ENCODE measurements at regions not wholly inside any gene's neighbourhood (a gene's known extent, or its start where the extent isn't known, plus 50 kb on each side); places are given as distances from the start of the nearest gene placed in this dataset.
A peak's percentile ranks its signal among the peaks of the same experiment; 100 is the strongest.
"Not testable (repeated sequence)": the region's sequence is repeated elsewhere in the genome, so short reads cannot be mapped to it uniquely, and the experiment has no call there.

DNA sequence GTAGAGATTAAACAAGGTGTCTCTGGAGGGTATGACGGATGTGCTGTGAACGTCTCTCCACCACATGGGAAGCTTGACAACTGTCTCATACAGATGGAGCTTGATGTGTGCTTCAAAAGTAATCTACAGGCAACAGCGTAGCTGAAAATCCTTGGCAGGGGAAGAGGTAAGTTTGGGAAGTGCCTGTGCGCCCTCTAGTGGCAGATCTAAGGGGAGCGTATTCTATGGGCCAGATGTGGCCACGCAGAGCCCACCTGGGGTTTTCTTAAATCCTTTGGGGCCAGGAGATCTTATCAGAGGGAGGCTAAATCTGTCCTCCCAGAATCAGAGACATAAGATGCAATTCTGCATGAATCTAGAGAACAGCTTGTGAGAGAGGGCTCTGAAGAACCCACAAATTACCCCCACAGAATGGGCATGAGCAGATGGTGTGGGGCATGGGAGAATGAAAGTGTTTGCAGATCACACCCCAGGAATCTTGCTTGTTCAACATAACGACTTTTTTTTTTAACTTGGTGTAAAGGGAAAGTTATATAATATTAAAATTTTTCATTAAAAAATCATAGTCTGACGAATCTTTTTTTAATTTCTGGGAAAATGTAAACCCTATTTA is 91.2 kb upstream of the MPP7 start:
- DNase-seq: peak; percentile 61

DNA sequence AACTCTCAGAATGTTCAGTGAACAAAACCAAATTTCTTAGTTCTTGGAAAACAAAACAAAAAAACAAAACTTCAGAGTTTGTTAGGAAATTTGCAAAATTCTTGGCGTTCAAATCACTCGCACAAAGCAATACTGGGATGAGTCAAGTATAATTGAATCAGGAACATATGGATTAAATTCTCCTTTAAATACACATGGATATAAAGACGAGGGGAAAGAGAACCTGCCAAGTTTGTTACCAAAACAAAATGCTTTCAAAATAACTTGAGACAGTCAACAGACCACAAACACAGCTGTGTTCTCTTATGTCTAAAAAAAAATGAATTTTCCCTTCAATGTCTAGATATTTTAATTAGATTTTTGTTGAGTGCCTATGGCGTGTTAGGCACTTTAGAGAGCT is 93.5 kb upstream of the MPP7 start:
- no peak for DNase-seq

DNA sequence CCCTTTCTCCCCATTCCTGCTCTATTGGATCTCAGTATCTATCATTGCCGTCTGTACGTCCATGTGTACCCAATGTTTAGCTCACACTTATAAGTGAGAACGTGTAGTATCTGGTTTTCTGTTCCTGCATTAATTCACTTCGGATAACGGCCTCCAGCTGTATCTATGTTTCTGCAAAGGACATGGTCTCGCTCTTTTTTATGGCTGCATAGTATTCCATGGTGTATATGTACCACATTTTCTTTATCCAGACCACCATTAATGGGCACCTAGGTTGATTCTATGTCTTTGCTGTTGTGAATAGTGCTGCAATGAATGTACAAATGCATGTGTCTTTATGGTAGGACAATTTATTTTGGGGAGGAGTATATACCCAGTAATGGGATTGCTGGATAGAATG is 94.4 kb upstream of the MPP7 start:
- DNase-seq: no peak

DNA sequence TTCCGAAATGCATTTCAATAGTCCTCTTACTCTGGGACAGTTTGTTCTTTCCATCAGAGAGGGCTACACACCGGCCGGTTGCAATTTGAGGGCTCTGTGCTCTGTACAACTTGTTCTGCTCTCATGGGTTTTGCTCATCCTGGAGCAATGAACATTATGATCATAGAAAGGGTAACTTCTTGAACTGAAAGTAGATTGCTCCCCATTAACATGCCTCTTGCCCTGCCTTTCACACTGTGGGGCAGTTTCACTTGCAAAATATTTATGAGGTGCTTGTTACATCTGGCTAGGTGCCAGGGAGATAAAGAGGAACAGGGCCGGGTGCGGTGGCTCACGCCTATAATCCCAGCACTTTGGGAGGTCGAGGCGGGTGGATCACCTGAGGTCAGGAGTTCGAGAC is 97.3 kb upstream of the MPP7 start:
- DNase-seq: no peak

DNA sequence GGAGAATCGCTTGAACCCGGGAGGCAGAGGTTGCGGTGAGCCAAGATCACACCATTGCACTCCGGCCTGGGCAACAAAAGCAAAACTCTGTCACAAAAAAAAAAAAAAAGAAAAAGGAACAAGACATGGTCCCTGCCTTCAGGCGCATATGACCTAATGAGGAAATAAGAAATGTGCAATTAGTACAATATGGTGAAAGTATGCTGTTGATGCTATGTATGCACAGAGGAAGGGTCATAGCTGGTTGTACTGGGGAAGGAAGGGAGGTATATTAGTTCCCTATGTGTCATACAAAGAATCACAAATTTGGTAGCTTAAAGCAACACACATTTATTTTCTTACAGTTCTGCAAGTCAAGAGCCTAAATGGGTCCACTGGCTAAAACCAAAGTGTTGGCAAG is 97.8 kb upstream of the MPP7 start:
- DNase-seq: no peak

DNA sequence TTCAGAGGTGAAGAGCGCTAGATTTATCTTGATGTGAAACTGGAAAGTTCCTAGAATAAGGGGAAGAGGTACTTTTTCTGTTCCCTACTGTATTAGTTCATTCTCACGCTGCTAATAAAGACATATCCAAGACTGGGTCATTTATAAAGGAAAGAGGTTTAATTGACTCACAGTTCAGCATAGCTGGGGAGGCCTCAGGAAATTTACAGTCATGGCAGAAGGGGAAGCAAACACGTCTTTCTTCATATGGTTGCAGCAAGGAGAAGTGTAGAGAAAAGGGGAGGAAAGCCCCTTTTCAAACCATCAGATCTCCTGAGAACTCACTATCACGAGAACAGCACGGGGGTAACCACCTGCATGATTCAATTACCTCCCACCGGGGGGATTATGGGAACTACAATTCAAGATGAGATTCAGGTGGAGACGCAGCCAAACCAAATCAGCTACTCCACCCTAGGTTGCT is 99.8 kb upstream of the MPP7 start:
- DNase-seq: not testable (repeated sequence)

DNA sequence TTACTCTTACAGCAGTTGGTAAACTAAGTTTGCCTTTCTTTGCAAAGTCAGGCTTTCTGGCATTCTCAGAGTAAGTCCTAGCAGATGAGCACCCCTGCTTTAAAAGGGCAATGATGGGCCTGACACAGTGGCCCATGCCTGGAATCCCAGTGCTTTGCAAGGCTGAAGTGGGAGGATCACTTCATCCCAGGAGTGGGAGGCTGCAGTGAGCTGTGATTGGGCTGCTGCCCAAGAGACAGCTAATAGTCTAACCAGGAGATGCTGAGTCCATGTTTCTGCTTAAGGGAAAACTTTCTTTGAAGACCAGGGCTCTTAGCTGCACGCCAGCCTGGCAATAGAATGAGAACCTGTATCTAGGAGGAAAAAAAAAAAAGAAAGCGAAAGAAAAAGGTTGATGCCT is 100.2 kb upstream of the MPP7 start:
- no peak for DNase-seq

DNA sequence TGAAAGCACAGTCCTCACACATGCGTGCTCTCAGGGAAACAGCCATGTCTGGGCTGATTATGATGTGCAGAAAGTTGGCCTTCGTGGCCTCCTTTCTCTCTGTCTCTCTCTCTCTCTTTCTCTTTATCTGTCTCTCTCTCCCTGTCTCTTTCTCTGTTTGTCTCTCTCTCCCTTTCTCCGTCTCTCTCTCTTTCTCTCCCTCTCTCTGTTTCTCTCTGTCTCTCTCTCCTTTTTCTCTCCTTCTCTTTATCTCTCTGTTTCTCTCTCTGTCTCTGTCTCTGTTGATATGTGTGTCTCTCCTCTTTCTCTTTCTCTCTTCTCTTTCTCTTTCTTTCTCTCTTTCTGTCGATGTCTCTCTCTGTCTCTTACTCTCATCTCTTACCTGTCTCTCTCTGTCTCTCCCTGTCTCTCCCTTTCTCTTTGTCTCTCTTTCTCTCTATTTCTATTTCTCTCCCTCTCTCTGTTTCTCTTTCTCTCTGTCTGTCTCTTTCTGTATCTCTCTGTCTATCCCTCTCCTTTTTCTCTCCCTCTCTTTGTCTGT is 105.4 kb upstream of the MPP7 start:
- no peak for DNase-seq

DNA sequence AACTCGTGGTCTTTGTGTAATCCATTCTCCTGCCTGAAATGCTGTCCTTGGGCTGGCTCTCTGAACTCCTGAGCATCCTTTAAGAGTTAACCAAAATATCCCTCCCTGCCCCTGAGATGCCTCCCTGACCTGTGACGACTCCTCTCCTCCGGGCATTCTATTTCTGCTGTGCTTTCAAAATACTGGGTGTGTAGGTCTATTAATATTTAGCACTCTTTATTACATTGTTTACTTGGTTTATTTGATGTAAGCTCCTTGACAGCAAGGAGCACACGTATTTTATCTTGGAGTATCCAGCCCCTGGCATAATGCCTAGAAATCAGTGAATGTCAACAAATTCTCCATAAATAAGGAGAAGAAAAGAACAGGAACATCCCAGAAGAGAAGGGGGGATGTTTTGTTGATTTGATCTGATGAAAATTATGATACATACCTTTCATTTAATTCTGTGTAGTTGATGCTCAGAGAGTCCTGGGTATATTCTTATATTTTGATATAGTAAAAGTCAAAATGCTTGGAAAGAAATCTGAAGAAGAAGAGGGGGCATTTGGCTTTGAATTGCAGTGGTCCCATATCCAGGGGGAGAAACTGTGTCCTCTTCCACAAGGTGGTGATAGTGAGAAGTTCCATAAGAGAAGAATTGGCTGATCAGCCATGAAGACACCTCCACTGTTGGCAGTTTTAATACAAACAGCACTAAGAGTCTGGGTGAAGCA is 107.7 kb upstream of the MPP7 start:
- DNase-seq: no peak

DNA sequence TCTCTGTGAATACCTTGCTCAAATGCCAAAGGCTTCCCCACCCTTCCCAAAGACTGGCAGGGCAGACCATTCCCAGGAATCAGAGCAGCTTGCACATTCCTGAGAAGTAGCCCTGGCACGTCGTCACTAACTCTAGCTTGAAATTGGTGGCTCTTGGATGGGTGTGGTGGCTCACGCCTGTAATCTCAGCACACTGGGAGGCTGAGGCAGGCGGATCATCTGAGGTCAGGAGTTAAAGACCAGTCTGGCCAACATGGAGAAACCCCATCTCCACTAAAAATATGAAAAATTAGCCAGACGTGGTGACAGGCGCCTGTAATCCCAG is 108.2 kb upstream of the MPP7 start:
- DNase-seq: no peak

DNA sequence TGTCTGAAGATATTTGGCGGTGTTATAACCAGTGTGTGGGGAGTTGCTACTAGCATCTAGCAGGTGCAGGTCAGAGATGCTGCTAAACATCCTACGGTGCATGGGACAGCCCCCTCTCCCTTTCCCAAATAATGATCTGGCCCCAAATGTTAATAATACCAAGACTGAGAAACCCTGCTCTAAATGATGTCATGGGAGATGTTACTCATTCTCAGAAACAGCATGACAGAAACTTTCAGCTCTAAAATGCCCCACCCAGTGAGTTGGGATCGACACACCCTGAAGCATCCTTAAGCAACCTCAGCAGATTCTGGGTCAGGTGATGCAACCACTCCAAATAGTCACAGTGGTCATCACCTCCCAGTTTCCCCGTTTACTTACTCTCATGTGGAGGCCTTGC is 108.8 kb upstream of the MPP7 start:
- no peak for DNase-seq

DNA sequence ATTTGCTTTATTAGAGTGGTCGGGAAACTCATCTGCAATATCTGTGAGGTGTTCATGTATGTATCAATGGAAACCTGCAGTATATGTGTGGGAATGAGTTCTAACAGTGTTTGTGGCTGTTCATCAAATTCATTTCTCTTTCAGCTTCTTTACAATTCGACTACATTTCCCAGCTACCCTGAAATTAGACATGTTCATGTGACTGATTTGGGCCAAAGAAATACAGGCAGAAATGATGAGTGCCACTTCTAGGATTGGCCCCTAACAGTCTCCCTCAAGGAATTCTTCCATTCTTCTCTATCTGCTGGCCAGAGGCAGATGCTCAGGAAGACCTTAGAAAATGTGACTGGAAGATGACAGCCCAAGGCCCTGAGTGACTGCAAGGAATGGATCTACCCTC is 114.8 kb upstream of the WAC start:
- no peak for DNase-seq

DNA sequence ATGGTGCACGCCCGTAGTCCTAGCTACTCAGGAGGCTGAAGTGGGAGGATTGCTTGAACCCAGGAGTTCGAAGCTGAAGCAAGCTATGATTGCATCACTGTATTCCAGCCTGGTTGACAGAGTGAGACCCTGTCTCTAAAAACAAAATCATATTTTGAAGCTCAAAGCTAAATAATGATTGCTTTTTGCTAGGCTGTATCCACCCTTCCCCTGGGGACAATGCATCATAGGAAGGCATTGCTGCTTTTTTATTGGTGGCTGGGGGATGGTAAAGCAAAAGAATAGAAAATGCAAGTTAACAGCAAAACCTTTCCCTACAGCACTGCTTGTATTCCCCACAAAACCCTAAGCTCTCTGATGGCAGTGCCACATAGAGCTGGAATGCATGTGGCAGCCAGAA is 107.5 kb upstream of the WAC start:
- DNase-seq: no peak

DNA sequence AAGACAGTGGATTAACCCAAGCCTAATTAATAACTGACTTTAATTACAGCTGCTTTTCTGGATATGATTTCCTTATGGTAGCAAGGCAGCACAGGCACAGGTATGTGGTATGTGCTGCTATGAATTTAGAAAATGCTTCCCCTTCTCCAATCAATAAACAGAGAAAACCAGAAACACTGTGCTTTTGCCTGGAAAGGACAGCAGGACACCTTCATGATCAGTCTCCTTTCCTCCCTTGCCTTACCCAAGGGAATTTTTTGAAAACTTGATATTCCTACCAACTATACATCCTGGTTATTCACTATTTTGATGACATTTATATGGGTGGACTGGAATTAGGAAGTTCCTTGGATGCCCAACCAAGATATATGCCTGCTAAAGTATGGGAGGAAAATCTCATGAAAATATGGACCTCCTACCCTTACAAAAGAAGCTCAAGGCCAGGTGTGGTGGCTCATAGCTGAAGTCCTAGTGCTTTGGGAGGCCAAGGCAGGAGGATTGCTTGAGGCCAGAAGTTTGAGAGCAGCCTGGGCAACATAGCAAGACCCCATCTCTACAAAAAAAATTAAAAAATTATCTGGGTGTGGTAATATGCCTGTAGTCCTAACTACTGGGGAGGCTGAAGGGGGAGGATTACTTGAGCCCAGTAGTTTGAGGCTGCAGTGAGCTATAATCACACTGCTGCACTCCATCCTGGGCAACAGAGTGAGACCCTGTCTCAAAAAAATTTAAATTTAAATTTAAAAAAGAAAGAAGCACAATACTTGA is 106.3 kb upstream of the WAC start:
- no peak for DNase-seq

DNA sequence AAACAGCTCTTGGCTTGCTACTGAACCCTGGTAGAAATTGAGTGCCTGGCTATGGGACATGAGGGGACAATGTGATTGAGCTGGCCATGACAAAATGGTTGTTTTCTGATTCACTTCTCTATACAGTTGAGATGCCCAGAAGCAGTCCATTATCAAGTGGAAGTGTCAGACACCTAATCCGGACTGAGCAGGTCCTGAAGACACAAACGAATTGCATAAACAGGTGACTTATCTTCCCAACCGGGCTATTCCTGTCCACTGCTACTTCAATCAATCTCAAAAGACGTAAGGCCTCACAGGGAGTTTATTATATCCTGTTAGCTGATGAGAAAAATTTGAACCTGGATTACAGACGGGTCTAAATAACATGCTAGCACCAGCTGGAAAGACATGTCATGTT is 105.5 kb upstream of the WAC start:
- no peak for DNase-seq

DNA sequence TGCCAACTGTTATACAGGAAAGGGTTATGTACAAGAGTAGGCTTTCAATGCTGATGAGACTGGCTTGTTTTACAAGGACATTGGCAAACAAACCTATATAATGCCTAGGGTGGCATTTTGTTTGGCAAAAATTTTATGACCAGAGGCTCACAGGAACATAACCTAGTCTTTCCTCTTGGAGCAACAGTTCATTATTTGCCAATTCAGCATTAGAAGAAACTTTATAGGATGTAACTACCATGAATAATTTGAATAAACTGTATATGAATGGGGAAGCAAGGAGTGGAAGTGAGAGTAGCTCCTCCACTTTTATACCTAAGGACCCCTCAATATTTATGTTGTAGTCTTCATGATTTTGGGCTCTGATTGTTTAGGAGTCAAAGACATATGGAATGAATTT is 103.9 kb upstream of the WAC start:
- no peak for DNase-seq

DNA sequence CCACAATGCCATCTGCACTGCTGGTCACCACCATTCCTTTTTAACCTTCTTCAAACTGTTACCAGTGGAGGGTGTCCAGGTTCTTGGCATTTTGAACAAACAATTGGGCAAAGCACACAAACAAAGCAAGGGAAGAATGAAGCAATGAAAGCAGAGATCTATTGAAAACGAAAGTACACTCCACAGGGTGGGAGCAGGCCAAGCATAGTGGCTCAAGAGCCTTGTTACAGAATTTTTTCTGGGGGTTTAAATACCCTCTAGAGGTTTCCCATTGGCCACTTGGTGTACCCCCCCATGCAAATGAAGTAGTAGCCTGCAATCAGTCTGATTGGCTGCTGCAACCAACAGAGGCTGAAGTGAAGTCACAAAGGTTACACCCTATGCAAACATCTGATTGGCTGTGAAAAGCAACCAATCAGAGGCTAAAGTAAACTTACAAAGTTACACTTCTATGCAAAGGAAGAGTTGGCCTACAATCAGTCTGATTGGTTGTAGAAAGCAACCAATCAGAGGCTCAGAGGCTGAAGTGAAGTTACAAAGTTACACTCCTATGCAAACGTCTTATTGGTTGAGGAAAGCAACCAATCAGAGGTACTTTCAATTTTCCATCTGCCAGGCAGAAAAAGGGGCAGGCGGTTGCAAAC is 103.2 kb upstream of the WAC start:
- no peak for DNase-seq

DNA sequence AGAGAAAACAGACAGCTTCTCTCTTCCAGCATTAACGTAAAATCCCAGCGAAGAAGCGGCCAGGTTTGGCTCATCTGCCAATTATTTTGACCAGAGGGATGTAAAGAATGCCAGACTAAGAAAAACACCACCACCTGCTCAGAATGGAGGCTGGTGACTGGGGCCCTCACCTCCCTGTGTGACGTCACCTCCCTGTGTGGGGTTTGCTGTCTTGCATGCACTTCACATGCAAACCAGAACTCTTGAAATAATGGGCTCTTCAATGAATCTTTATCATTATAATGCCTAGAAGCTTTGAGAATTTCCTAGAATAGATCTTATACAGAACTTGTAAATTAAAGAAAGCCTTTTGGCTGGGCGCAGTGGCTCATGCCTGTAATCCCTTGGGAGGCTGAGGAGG is 101.8 kb upstream of the WAC start:
- no peak for DNase-seq

DNA sequence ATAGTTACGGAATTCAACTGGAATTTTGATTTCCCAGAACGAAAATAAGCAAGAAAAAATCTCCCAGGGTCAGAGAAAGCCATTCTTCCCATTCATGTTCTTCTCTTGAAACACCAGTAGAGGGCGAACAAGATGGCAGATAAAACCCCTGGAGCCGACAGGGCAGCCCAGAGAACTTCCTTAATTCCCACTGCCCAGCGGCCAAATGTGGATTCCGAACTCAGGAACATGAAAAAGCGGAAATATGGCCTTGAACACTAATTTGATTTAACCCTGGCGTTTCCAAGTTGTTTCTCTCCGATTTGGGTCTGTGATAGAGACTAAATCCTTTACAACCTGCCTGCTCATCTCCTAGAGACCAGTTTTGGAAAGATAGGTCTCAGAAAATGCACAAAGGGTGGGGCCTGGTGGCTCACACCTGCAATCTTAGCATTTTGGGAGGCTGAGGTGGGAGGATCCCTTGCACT is 100.7 kb upstream of the WAC start:
- DNase-seq: peak; percentile 7

DNA sequence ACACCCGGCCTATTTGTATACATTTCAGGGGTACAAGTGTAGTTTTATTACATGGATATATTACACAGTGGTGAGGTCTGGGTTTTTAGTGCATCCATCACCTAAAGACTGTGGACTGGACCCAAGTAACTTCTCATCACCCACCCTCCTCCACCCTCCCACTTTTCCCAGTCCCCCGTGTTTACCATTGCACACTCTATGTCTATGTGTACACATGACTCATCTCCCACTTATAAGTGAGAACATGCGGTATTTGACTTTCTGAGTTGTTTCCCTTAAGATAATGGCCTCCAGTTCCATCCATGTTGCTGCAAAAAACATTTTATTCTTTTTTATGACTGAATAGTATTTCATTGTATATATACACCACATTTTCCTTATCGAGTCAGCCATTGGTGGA is 98.9 kb upstream of the WAC start:
- no peak for DNase-seq

DNA sequence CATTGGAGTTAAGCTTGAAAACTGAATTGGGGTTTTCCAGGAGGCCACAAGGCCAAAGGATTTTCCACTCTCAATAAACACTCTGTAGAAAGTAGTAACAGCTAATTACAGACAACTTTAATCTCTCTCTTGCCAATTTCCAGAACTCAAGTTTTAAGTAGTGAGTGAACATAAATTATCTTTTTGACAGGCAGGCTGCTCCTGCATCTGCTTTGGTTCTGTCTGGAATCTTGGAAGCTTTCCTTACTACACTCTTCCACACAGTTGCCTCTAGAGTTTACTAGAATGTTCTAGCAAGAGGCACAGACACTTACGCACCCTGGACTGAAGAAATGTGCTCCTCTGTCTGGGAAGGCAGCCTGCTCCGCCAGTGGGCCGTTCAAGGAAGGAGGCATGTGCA is 90.5 kb upstream of the WAC start:
- no peak for DNase-seq

DNA sequence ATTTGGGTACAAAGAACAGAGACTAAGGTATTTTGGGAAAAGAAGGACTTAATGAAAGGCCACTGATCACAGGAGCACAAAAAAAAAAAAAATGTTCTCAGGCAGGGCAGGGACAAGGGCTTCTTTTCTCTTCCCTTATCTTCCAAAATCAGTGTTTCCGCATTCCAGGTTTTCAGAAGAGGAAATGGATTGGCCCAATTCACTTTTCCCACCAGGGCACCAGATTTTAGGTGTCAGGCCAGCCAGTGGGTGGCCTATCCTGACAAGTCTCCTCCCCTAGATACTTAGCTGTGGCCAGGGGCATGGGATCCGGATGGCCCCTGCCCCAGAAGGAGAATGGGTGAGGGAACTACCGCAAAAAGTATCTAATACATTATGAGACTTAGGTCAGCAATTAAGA is 88.9 kb upstream of the WAC start:
- no peak for DNase-seq

DNA sequence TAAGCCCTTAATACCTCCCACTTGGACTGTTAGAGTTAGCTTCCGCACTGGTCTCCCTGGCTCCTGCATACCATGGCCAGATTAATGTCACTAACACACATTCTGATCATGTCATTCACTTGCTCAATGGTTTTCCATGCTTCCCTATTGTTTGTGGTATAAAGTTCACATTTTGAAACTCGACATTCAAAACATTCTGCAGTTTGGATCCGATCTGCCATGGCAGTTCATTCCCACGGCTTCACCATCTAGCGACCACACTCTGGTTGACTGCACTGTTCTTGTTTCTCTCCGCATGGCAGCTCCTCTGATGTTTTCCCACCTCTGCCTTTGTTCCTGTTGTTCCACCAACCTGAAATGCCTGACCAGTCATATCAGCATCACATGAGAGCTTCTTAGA is 87.4 kb upstream of the WAC start:
- no peak for DNase-seq

DNA sequence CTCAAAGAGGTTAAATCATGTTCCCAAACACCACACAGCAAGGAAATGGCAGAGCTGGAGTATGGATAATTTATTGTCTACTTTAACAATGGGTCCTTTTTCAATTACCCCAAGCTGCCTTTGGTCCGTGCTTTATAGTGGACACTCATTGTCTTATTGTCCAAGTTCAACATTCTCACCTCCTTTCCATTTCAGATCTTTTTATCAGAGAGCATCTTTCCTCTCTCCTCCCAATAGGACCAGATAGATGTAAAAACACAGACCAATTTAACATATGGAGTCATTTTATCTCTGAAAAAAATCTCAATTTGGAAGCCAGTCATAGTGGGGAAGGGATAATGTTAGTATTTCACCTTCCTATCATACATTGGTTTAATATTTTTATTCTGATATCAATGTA is 83.5 kb upstream of the WAC start:
- no peak for DNase-seq
